Mesothelial cell of epicardium (in vitro differentiated cells): ENCODE measurements at regions not wholly inside any gene's neighbourhood (a gene's known extent, or its start where the extent isn't known, plus 50 kb on each side); places are given as distances from the start of the nearest gene placed in this dataset.
"Not testable (repeated sequence)": the region's sequence is repeated elsewhere in the genome, so short reads cannot be mapped to it uniquely, and the experiment has no call there.

ENCODE experiments used
- DNase-seq, 2 experiments: peaks; one replicate each; pipeline ENCODE4 v3.0.0; 2021; ENCODE audit warnings: low spot score in 2 of 2; ENCODE audit not compliant: unreplicated experiment in 2 of 2
- H3K27ac Mint-ChIP-seq: 2 replicates; pipeline ENCODE4 v1.8.0; 2021; ENCODE audit warnings: mixed read lengths
- H3K27me3 Mint-ChIP-seq: 2 replicates; pipeline ENCODE4 v1.8.0; 2021; ENCODE audit warnings: low read depth, mixed read lengths
- H3K36me3 Mint-ChIP-seq: 2 replicates; pipeline ENCODE4 v1.8.0; 2021; ENCODE audit warnings: mixed read lengths
- H3K4me1 Mint-ChIP-seq: 2 replicates; pipeline ENCODE4 v1.8.0; 2021; ENCODE audit warnings: mixed read lengths
- H3K4me3 Mint-ChIP-seq: 2 replicates; pipeline ENCODE4 v1.8.0; 2021; ENCODE audit warnings: mild to moderate bottlenecking, moderate library complexity, mixed read lengths
- H3K9me3 Mint-ChIP-seq: 2 replicates; pipeline ENCODE4 v1.8.0; 2021; ENCODE audit warnings: mixed read lengths
- TF ChIP-seq, protein P1 (sequence below): fragments of 200-600 bp; sonication (generic); IDR thresholded peaks from one replicate; pipeline ENCODE4 v1.5.0; 2021; ENCODE audit warnings: antibody characterized with exemption; ENCODE audit not compliant: unreplicated experiment

DNA sequence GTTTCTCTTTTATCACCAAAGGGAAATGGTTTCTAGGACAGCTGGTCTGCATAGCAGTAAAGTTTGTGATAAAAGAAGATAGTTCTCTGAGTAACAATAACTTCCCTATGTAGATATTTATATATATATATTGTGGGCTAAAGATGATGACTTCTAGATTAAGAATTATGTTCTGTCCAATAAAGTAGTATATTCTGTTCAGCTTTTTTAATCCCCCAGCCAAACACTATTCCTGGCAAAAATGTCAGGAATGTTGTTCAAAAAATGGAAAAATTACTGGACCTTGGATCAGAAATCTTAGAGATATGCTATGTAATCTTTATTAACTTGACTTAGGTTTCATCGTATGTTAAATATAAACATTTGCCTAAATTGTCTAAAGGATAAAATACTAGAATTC is 136.3 kb upstream of the GNAI1 start:
- Mint-ChIP-seq H3K27ac (no peak overlapping the region), H3K27me3 (no peaks in the 10 kb centered on the region), H3K4me1 (peaks cover 15% of the 10 kb centered on the region), H3K9me3 (no peaks in the 10 kb centered on the region), H3K4me3 (no peak overlapping the region), H3K36me3 (no peaks in the 10 kb centered on the region)
- DNase-seq: no peak
- TF ChIP-seq, protein P1, sequence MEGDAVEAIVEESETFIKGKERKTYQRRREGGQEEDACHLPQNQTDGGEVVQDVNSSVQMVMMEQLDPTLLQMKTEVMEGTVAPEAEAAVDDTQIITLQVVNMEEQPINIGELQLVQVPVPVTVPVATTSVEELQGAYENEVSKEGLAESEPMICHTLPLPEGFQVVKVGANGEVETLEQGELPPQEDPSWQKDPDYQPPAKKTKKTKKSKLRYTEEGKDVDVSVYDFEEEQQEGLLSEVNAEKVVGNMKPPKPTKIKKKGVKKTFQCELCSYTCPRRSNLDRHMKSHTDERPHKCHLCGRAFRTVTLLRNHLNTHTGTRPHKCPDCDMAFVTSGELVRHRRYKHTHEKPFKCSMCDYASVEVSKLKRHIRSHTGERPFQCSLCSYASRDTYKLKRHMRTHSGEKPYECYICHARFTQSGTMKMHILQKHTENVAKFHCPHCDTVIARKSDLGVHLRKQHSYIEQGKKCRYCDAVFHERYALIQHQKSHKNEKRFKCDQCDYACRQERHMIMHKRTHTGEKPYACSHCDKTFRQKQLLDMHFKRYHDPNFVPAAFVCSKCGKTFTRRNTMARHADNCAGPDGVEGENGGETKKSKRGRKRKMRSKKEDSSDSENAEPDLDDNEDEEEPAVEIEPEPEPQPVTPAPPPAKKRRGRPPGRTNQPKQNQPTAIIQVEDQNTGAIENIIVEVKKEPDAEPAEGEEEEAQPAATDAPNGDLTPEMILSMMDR: no peak

DNA sequence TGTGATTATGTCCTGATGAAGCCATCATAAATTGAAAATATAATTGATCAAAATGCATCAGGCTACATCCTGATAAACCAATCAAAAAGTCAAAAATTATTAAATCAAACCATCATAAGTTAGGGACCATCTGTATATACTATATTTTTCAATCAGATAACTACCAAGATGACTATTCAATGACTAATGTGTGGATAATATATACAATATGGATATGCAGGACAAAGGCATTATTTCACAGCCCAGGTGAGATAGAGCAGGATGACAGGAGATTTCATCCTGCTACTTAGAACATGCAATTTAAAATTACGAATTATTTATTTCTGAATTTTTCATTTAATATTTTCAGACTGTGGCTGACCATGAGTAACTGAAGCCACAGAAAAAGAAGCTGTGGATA is 137.3 kb upstream of the GNAI1 start:
- Mint-ChIP-seq H3K27ac (no peak overlapping the region), H3K9me3 (no peaks in the 10 kb centered on the region), H3K36me3 (no peaks in the 10 kb centered on the region), H3K4me1 (peaks cover 6% of the 10 kb centered on the region), H3K27me3 (no peaks in the 10 kb centered on the region), H3K4me3 (no peak overlapping the region)
- no peak for DNase-seq
- TF ChIP-seq, protein P1: no peak

GRCh38 chr7:79995741-79996140 is 138.9 kb upstream of the GNAI1 start:
- not testable (repeated sequence) for H3K4me3 Mint-ChIP-seq, H3K9me3 Mint-ChIP-seq, H3K4me1 Mint-ChIP-seq, DNase-seq, H3K27me3 Mint-ChIP-seq, H3K27ac Mint-ChIP-seq, H3K36me3 Mint-ChIP-seq

DNA sequence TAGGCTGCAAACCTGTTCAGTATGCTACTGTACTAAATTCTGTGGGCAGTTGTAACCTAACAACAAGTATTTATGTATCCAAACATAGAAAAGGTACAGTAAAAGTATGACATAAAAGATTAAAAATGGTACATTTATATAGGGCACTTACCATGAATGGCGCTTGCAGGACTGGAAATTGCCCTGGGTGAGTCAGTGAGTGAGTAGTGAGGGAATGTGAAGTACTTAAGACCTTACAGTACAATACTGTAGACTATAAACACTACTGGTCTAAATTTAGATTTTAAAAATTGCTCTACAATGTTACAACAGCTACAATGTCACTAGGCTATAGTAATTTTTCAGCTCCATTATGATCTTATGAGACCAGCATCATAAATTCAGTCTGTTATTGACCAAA is 146.0 kb upstream of the GNAI1 start:
- no peak for DNase-seq
- Mint-ChIP-seq H3K27me3 (no peaks in the 10 kb centered on the region), H3K4me3 (no peak overlapping the region), H3K4me1 (no peaks in the 10 kb centered on the region), H3K27ac (no peak overlapping the region), H3K9me3 (no peaks in the 10 kb centered on the region), H3K36me3 (no peaks in the 10 kb centered on the region)
- TF ChIP-seq, protein P1: no peak

- peaks cover 14% of the 10 kb centered on the region for H3K4me1 Mint-ChIP-seq
- TF ChIP-seq, protein P1: no peak
- DNase-seq: no peak
- H3K27ac Mint-ChIP-seq: no peak overlapping the region
- H3K36me3 Mint-ChIP-seq: no peaks in the 10 kb centered on the region
- no peaks in the 10 kb centered on the region for H3K27me3 Mint-ChIP-seq
- no peaks in the 10 kb centered on the region for H3K9me3 Mint-ChIP-seq
- H3K4me3 Mint-ChIP-seq: no peak overlapping the region
These were observed 150.4 kb upstream of the GNAI1 start for GRCh38 chr7:79984210-79984609.

- no peaks in the 10 kb centered on the region for H3K36me3 Mint-ChIP-seq
- H3K27ac Mint-ChIP-seq: peak overlapping the region; percentile 37
- no peak overlapping the region for H3K4me3 Mint-ChIP-seq
- no peaks in the 10 kb centered on the region for H3K9me3 Mint-ChIP-seq
- DNase-seq: no peak
- TF ChIP-seq, protein P1: no peak
- peaks cover 14% of the 10 kb centered on the region for H3K4me1 Mint-ChIP-seq
- no peaks in the 10 kb centered on the region for H3K27me3 Mint-ChIP-seq
These were observed 152.4 kb upstream of the GNAI1 start for GRCh38 chr7:79982141-79982770.
